PC-9 (cell line): ENCODE measurements at regions not wholly inside any gene's neighbourhood (a gene's known extent, or its start where the extent isn't known, plus 50 kb on each side); places are given as distances from the start of the nearest gene placed in this dataset.

ENCODE experiments used
- BruUV-seq: library from RNA; stranded (reverse); fragments of 400-500 nt; replicated peaks from 2 replicates; lab custom pipeline; 2021; lab: Mats Ljungman, UMichigan
- CTCF ChIA-PET: fragments of 300-600 bp; sonication (Branson Sonifier 250); formaldehyde crosslinking; loops from one replicate; lab custom pipeline; 2022; ENCODE audit warnings: antibody characterized with exemption; lab: Charles Lee
- POLR2A ChIA-PET: fragments of 300-600 bp; sonication (Branson Sonifier 250); formaldehyde crosslinking; loops from one replicate; lab custom pipeline; 2022; ENCODE audit warnings: antibody characterized with exemption; ENCODE audit not compliant: unreplicated experiment; lab: Charles Lee
- DNase-seq, 2 experiments: peaks; one replicate each; pipeline versions ENCODE4 v3.0.0 to v3.0.0-alpha.2; 2015 to 2022; ENCODE audit warnings: mixed read lengths in 1 of 2
- H2AFZ ChIP-seq: fragments of 200-600 bp; sonication (generic); 2 replicates; pipeline ENCODE4 v1.8.1; 2017; ENCODE audit warnings: antibody characterized with exemption
- H3F3A ChIP-seq: fragments of 200-600 bp; sonication (generic); 2 replicates; pipeline ENCODE4 v1.8.1; 2017; ENCODE audit warnings: antibody characterized with exemption, mild to moderate bottlenecking, low read depth; ENCODE audit not compliant: insufficient read depth
- H3K27ac ChIP-seq: fragments of 200-600 bp; sonication (generic); 2 replicates; pipeline ENCODE4 v1.6.1; 2016; ENCODE audit warnings: mixed run types
- H3K27me3 ChIP-seq: fragments of 200-600 bp; sonication (generic); 2 replicates; pipeline ENCODE4 v1.6.1; 2016; ENCODE audit warnings: low read depth, mixed run types; ENCODE audit not compliant: insufficient read depth
- H3K36me3 ChIP-seq: fragments of 200-600 bp; sonication (generic); 2 replicates; pipeline ENCODE4 v1.6.1; 2016; ENCODE audit warnings: low read depth, mixed run types
- H3K4me1 ChIP-seq: fragments of 200-600 bp; sonication (generic); replicated peaks from 2 replicates; pipeline ENCODE4 v1.6.1; 2016; ENCODE audit warnings: mixed run types; ENCODE audit not compliant: insufficient read depth
- H3K4me2 ChIP-seq: fragments of 200-600 bp; sonication (generic); 2 replicates; pipeline ENCODE4 v1.6.1; 2017; ENCODE audit warnings: mixed run types
- H3K4me3 ChIP-seq: fragments of 200-600 bp; sonication (generic); 2 replicates; pipeline ENCODE4 v1.6.1; 2016; ENCODE audit warnings: mixed run types
- H3K79me2 ChIP-seq: fragments of 200-600 bp; sonication (generic); 2 replicates; pipeline ENCODE4 v1.6.1; 2017; ENCODE audit warnings: low read depth, mixed run types
- H3K9me2 ChIP-seq: fragments of 200-600 bp; sonication (generic); 2 replicates; pipeline ENCODE4 v1.8.1; 2017; ENCODE audit warnings: mild to moderate bottlenecking; ENCODE audit not compliant: insufficient read depth
- H3K9me3 ChIP-seq: fragments of 200-600 bp; sonication (generic); 2 replicates; pipeline ENCODE4 v1.8.1; 2016; ENCODE audit warnings: low read depth; ENCODE audit not compliant: insufficient read depth
- H4K20me1 ChIP-seq: fragments of 200-600 bp; sonication (generic); 2 replicates; pipeline ENCODE4 v1.8.1; 2017; ENCODE audit not compliant: insufficient read depth
- CTCF ChIP-seq: fragments of 200-600 bp; sonication (generic); conservative IDR thresholded peaks from 2 replicates; pipeline ENCODE4 v1.6.1; 2017; ENCODE audit warnings: mixed run types, antibody characterized with exemption, mild to moderate bottlenecking, moderate library complexity
- EZH2 ChIP-seq: fragments of 200-600 bp; sonication (generic); IDR thresholded peaks from 2 replicates; pipeline ENCODE4 v1.8.0; 2017; ENCODE audit warnings: antibody characterized with exemption, low read depth
- intact Hi-C: fragments of 100-400 bp; cut with micrococcal nuclease; formaldehyde crosslinking; loops from one replicate; pipeline ENCODE4 v1.10.0; 2022; ENCODE audit not compliant: unreplicated experiment

DNA sequence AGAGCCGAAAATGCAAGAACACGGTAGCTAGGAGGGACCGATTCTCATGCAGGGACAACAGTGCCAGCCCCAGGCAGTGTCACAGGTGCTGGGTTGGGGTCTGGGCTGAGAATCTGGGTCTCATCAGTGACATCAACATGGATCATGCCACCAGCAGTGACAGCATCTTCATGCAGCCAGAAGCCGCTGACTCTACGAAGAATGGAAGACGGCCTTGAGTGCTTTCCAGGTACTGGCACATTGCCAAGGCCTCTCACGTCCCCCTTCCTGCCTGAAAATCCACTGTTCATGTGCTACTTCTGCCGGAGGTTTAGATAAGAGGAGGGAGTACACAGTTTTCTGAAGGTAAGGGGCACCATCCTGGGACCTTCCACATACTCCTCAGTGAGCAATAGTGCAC is 141.1 kb upstream of the FOXQ1 start:
- BruUV-seq = no TSS peak
- Histone ChIP-seq H3K36me3 (no peaks in the 10 kb centered on the region), H3K79me2 (no peaks in the 10 kb centered on the region), H4K20me1 (no peaks in the 10 kb centered on the region), H3F3A (no peaks in the 10 kb centered on the region), H3K27me3 (no peaks in the 10 kb centered on the region), H3K4me2 (no peak overlapping the region), H3K9me3 (no peaks in the 10 kb centered on the region), H3K9me2 (no peaks in the 10 kb centered on the region), H2AFZ (no peak overlapping the region), H3K4me1 (no peaks in the 10 kb centered on the region), H3K4me3 (no peak overlapping the region), H3K27ac (no peak overlapping the region)
- no peak for DNase-seq
- TF ChIP-seq EZH2 (no peak), CTCF (no peak)
- CTCF ChIA-PET = no interaction called here
- intact Hi-C loops = no loop called here
- POLR2A ChIA-PET = no interaction called here

DNA sequence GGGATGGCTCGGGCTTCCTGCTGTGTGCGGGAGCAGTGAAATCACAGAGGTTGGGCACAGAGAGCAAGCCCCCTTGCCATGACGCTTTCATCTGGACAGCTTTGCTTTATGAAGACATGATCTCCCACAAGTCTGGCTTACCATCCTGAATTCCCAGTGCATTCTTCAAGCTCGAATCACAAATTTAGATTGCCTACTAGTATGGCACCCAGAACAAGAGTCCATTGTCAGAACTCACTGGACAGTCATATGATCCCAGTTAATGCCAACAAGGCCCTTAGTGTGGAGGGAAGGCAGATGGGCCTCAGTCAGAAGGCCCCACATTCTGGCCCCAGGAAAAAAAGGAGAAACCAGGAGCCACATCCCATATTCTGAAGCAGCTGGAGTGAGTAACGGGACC is 147.3 kb upstream of the FOXQ1 start:
- Histone ChIP-seq H3K79me2 (no peaks in the 10 kb centered on the region), H3K4me1 (peaks cover 5% of the 10 kb centered on the region; the same call in 1 of the 2 replicates), H4K20me1 (no peaks in the 10 kb centered on the region), H3K27ac (no peak overlapping the region), H2AFZ (no peak overlapping the region), H3K9me3 (no peaks in the 10 kb centered on the region), H3K27me3 (no peaks in the 10 kb centered on the region), H3K9me2 (no peaks in the 10 kb centered on the region), H3K4me2 (no peak overlapping the region), H3K4me3 (no peak overlapping the region), H3F3A (no peaks in the 10 kb centered on the region), H3K36me3 (no peaks in the 10 kb centered on the region)
- ChIA-PET CTCF (no interaction called here), POLR2A (interaction anchor here (0.6 kb wide), 1 partner anchor 170 kb away, joined by 3 read pairs; no protein-coding TSS in a partner anchor)
- TF ChIP-seq CTCF (no peak), EZH2 (no peak)
- DNase-seq = no peak
- intact Hi-C loops = no loop called here
- BruUV-seq = no TSS peak

DNA sequence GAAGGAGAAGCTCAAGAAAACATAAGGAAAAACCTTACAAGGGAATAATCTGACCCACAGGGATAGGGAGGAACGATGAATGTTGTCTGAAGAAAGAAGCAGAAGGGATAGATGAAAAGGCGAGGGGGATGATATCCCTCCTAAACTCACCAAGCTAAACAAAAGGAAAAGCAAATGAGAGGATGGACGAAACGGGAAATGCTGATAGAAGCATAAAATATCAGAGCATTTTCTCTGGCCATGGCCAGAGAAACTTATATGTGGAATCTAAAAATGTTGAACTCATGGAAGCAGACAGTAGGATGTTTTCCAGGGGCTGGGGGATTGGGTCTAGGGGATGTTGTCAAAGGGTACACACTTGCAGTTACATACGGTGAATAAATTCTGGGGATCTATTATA is 148.4 kb upstream of the FOXQ1 start:
- ChIA-PET POLR2A (interaction anchor here (0.7 kb wide), 1 partner anchor 100 kb away, joined by 3 read pairs; no protein-coding TSS in a partner anchor), CTCF (interaction anchor here (0.5 kb wide), 1 partner anchor 439 kb away, joined by 3 read pairs; no protein-coding TSS in a partner anchor)
- Histone ChIP-seq H3F3A (no peaks in the 10 kb centered on the region), H3K9me3 (no peaks in the 10 kb centered on the region), H3K27me3 (no peaks in the 10 kb centered on the region), H3K4me1 (peaks cover 5% of the 10 kb centered on the region; the same call in 1 of the 2 replicates), H3K36me3 (no peaks in the 10 kb centered on the region), H3K79me2 (no peaks in the 10 kb centered on the region), H3K4me3 (no peak overlapping the region), H3K27ac (no peak overlapping the region), H4K20me1 (no peaks in the 10 kb centered on the region), H2AFZ (no peak overlapping the region), H3K9me2 (no peaks in the 10 kb centered on the region), H3K4me2 (0 out of 2 replicates have a peak overlapping the region, but pooled peaks have one; percentile 48)
- no peak for DNase-seq
- intact Hi-C loops = loop anchor here (2.0 kb wide), 1 partner anchor 147 kb away; no protein-coding TSS in a partner anchor
- BruUV-seq = no TSS peak
- TF ChIP-seq CTCF = no peak
- no peak for TF ChIP-seq EZH2
